NCI-H345 treated with DMSO at 0.1 percent for 48 hours (cell line): ENCODE measurements at regions not wholly inside any gene's neighbourhood (a gene's known extent, or its start where the extent isn't known, plus 50 kb on each side); places are given as distances from the start of the nearest gene placed in this dataset.

ENCODE experiments used
- DNase-seq: peaks from one replicate; lab custom pipeline; 2025; ENCODE audit not compliant: unreplicated experiment; lab: John Stamatoyannopoulos, UW

DNA sequence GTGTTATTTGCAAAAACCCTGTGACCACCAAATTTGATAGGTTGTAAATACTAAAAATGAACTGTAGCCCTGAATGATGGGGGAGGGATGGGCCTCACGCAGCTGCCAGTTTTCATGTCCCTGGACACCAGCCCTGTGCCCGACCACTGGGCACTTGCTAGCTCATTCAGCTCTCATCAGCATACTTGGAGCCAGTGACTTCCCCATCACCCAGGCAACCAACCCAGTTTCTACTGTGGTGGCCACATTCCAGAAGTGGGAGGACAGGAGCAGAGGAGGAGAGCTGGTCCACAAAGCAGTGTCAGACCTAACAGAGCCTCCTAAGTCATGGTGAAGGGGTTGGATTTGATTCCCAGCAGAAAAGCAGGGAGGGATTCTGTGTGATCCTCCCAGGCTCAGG is 128.2 kb downstream of the CPEB2 start:
- no peak for DNase-seq

DNA sequence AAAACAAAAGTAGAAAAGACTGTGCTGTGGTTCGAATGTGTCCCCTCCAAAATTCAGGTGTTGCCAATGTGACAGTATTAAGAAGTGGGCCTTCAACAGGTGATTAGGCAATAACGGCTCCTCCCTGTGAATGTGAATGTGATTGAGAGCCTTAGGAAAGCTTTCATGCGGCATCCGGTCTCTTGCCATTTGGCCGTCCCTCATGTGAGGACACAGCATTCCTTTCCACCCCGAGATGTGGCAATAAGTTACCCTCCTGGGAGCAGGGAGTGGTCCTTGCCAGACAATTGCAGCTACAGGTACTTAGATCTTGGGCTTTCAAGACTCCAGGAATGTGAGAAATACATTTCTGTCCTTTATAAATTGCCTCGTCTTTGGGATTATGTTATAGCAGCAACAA is 129.3 kb downstream of the CPEB2 start:
- DNase-seq: no peak

DNA sequence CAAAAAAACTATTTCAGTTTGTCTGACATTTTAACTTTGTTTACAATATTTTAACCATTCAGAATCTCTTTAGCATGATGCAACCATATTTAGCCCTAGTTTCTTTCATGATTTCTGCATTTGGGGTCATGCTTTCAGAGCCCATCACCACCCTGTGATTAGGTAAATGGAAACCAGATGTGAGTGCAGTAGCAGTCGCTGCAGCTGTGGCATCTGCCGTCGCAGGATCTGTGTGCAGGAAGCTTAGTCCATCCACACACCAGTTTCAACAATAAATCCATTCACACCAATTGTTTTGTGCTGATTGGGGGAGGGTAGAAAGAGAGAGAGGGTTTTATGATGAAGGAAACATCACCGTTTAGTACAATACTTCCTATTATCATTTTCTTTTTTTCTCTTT is 130.5 kb downstream of the CPEB2 start:
- no peak for DNase-seq

- DNase-seq: no peak
Measured at GRCh38 chr4:15139599-15139998, 137.3 kb downstream of the CPEB2 start.

GRCh38 chr4:15142201-15142600 is 139.9 kb downstream of the CPEB2 start:
- DNase-seq: peak; percentile 11

- no peak for DNase-seq
Measured at GRCh38 chr4:15143551-15143950, 141.3 kb downstream of the CPEB2 start.

- peak; percentile 41 for DNase-seq
Measured at GRCh38 chr4:15144249-15144966, 142.1 kb downstream of the CPEB2 start.

GRCh38 chr4:15144967-15145295 is 142.7 kb downstream of the CPEB2 start:
- no peak for DNase-seq

- peak; percentile 19 for DNase-seq
Measured at GRCh38 chr4:15145709-15146108, 143.4 kb downstream of the CPEB2 start.

- no peak for DNase-seq
Measured at GRCh38 chr4:15147714-15148113, 145.4 kb downstream of the CPEB2 start.

GRCh38 chr4:15148199-15148598 is 145.9 kb downstream of the CPEB2 start:
- DNase-seq: no peak

- DNase-seq: no peak
Measured at GRCh38 chr4:15148691-15149090, 146.4 kb downstream of the CPEB2 start.

GRCh38 chr4:15149234-15149838 is 147.1 kb downstream of the CPEB2 start:
- DNase-seq: no peak

GRCh38 chr4:15149839-15150592 is 147.7 kb downstream of the CPEB2 start:
- peak; percentile 13 for DNase-seq

- DNase-seq: no peak
Measured at GRCh38 chr4:15150631-15151030, 148.3 kb downstream of the CPEB2 start.

- no peak for DNase-seq
Measured at GRCh38 chr4:15151033-15151432, 148.8 kb downstream of the CPEB2 start.

GRCh38 chr4:15153662-15154061 is 151.4 kb downstream of the CPEB2 start:
- DNase-seq: no peak

- DNase-seq: no peak
Measured at GRCh38 chr4:15158406-15159091, 156.3 kb downstream of the CPEB2 start.

GRCh38 chr4:15159477-15160019 is 157.3 kb downstream of the CPEB2 start:
- no peak for DNase-seq

GRCh38 chr4:15161439-15161838 is 159.2 kb downstream of the CPEB2 start:
- no peak for DNase-seq

DNA sequence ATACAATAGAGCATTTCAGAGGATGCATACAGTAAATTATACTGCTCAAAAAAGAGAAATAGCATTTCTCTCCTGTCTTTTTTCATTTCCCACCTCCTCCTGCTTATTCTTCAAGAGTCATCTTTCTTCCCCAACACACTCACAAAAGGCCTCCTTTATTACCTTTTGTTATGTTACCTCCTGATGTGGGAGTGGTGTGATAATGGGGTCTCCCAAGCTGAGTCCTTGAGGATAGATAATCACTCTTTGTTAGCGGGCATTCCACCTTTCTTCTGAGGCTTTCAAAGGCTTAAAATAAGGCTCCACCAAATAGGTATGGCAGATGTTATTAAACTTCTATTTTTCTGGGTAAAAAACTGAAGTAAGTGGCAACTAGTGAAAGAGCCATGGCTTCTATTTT is 159.8 kb downstream of the CPEB2 start:
- DNase-seq: no peak
